HEK293T (cell line): ENCODE measurements at regions not wholly inside any gene's neighbourhood (a gene's known extent, or its start where the extent isn't known, plus 50 kb on each side); places are given as distances from the start of the nearest gene placed in this dataset.

Experiments
- ELF4 ChIP-seq: fragments of 450-650 bp; IDR thresholded peaks from 2 replicates; pipeline ENCODE4 v1.6.1; 2017; ENCODE audit warnings: antibody characterized with exemption
- FOXA1 ChIP-seq: fragments of 450-650 bp; IDR thresholded peaks from 2 replicates; pipeline ENCODE4 v1.6.1; 2016; ENCODE audit warnings: mild to moderate bottlenecking
- FOXK2 ChIP-seq: fragments of 450-650 bp; IDR thresholded peaks from 2 replicates; pipeline ENCODE4 v1.6.1; 2016; ENCODE audit warnings: mild to moderate bottlenecking
- SP1 ChIP-seq: fragments of 450-650 bp; IDR thresholded peaks from 2 replicates; pipeline ENCODE4 v1.6.1; 2017

GRCh38 chr14:71203306-71203705 lies 296.0 kb downstream of the PCNX1 start:
- no peak for TF ChIP-seq FOXA1
- TF ChIP-seq SP1: no peak
- TF ChIP-seq FOXK2: no peak
- TF ChIP-seq ELF4: no peak
